ENCODE measurements at regions not wholly inside any gene's neighbourhood (a gene's known extent, or its start where the extent isn't known, plus 50 kb on each side); places are given as distances from the start of the nearest gene placed in this dataset.
A peak's percentile ranks its signal among the peaks of the same experiment; 100 is the strongest.

GRCh38 chr11:22567759-22568158 is 57.9 kb downstream of the FANCF start:
- H3K27me3 ChIP-seq (ENCODE audit: low read depth): no peaks in the 10 kb centered on the region
- no peak overlapping the region for H3K27ac ChIP-seq
- intact Hi-C loops (cut with DNase I): no loop called here
- H3K9me3 ChIP-seq: no peaks in the 10 kb centered on the region
- no peaks in the 10 kb centered on the region for H3K4me1 ChIP-seq
- H3K4me3 ChIP-seq: no peak overlapping the region
- peak in 1 of 2 donors; percentile 35 for ATAC-seq
- TF ChIP-seq CTCF (IDR thresholded peaks at IDR 0.05): no peak
- no peaks in the 10 kb centered on the region for H3K36me3 ChIP-seq
- no peak for DNase-seq

DNA sequence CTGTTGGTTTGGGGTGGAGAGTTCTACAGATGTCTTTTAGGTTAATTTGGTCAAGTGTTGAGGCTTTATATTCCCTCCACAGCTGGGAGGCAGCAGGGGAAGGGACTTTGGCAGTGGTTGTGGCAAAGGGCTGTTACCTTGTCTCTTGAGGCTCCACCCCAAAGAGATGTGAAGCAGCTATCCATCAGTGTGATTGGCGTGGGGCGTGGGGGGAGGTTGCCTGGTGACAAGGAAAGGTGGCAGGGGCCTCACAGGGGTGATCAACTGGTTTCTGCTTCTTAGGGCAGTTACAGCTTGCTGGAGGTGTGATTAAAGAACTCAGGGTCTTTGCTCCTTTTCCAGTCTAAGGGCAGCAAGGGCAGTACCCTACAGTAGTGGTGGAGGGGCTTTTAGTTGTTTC is 59.3 kb downstream of the FANCF start:
- Histone ChIP-seq H3K27ac (no peak overlapping the region), H3K4me1 (no peaks in the 10 kb centered on the region), H3K9me3 (no peaks in the 10 kb centered on the region), H3K27me3 (ENCODE audit: low read depth) (no peaks in the 10 kb centered on the region), H3K36me3 (no peaks in the 10 kb centered on the region), H3K4me3 (no peak overlapping the region)
- DNase-seq (no peak), ATAC-seq (no peak)
- intact Hi-C loops (cut with DNase I): no loop called here
- TF ChIP-seq CTCF (IDR thresholded peaks at IDR 0.05): no peak

GRCh38 chr11:22561283-22561682 is 64.3 kb downstream of the FANCF start:
- TF ChIP-seq CTCF (IDR thresholded peaks at IDR 0.05): no peak
- Histone ChIP-seq H3K9me3 (no peaks in the 10 kb centered on the region), H3K27me3 (ENCODE audit: low read depth) (no peaks in the 10 kb centered on the region), H3K36me3 (no peaks in the 10 kb centered on the region), H3K4me3 (no peak overlapping the region), H3K4me1 (no peaks in the 10 kb centered on the region), H3K27ac (no peak overlapping the region)
- DNase-seq: no peak
- no peak for ATAC-seq
- intact Hi-C loops (cut with DNase I): no loop called here

GRCh38 chr11:22559416-22559815 is 66.2 kb downstream of the FANCF start:
- TF ChIP-seq CTCF (IDR thresholded peaks at IDR 0.05): no peak
- H3K36me3 ChIP-seq: no peaks in the 10 kb centered on the region
- H3K9me3 ChIP-seq: no peaks in the 10 kb centered on the region
- no peak overlapping the region for H3K27ac ChIP-seq
- H3K4me3 ChIP-seq: no peak overlapping the region
- no peaks in the 10 kb centered on the region for H3K4me1 ChIP-seq
- DNase-seq (no peak), ATAC-seq (no peak)
- no peaks in the 10 kb centered on the region for H3K27me3 ChIP-seq (ENCODE audit: low read depth)
- intact Hi-C loops (cut with DNase I): no loop called here

- no peak for ATAC-seq
- Histone ChIP-seq H3K4me1 (no peaks in the 10 kb centered on the region), H3K4me3 (no peak overlapping the region), H3K36me3 (no peaks in the 10 kb centered on the region), H3K27ac (no peak overlapping the region), H3K9me3 (no peaks in the 10 kb centered on the region), H3K27me3 (ENCODE audit: low read depth) (no peaks in the 10 kb centered on the region)
- no peak for TF ChIP-seq CTCF (IDR thresholded peaks at IDR 0.05)
- intact Hi-C loops (cut with DNase I): no loop called here
- DNase-seq: no peak
Observed at GRCh38 chr11:22558664-22559063, 67.0 kb downstream of the FANCF start.

DNA sequence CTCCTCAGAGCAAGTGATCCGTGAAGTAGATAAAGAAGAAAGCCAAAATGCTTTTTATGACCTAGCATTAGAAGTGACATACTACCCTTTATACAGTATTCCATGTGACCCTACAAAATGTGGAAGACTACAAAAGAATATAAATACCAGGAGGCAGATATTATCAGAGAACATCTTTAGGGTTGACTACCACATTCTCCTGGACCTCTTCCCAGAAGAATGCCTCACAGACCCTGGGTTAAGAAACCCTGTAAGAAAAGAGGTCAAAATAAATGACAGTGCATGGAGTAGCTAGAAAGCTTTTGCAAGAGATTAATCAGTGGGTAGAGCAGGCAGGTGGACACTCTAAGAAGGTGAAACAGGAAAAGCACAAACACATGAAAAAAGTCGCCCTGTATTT is 69.2 kb downstream of the FANCF start:
- intact Hi-C loops (cut with DNase I): no loop called here
- no peak for ATAC-seq
- DNase-seq: no peak
- no peak overlapping the region for H3K4me3 ChIP-seq
- no peak overlapping the region for H3K27ac ChIP-seq
- no peaks in the 10 kb centered on the region for H3K36me3 ChIP-seq
- no peaks in the 10 kb centered on the region for H3K4me1 ChIP-seq
- no peaks in the 10 kb centered on the region for H3K9me3 ChIP-seq
- no peaks in the 10 kb centered on the region for H3K27me3 ChIP-seq (ENCODE audit: low read depth)
- TF ChIP-seq CTCF (IDR thresholded peaks at IDR 0.05): no peak

Measured in lower lobe of right lung (tissue), 2 donors.